Embryonic facial prominence (tissue), 1 donor: ENCODE measurements at regions not wholly inside any gene's neighbourhood (a gene's known extent, or its start where the extent isn't known, plus 50 kb on each side); places are given as distances from the start of the nearest gene placed in this dataset.

Experiments used
- DNase-seq: peaks from one replicate; pipeline ENCODE4 v3.0.0-alpha.2; 2016; ENCODE audit errors: extremely low spot score

DNA sequence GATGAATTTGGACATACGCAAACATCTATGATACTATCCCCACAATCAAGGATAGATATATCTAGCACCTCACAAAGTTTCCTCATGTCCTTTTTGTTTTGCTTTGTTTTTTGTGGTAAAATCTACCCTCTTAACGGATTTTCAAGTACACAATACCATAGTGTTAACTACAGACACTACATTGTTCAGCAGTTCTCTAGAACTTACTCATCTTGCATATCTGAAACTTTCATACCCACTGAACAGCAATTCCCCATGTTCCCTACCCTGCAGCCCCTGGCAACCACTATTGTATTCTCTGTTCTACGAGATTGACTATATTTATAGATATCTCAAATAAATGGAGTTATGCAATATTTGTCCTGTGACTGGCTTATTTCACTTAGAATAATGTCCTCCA, 58.1 kb upstream of the TJP1 start:
- no peak for DNase-seq

DNA sequence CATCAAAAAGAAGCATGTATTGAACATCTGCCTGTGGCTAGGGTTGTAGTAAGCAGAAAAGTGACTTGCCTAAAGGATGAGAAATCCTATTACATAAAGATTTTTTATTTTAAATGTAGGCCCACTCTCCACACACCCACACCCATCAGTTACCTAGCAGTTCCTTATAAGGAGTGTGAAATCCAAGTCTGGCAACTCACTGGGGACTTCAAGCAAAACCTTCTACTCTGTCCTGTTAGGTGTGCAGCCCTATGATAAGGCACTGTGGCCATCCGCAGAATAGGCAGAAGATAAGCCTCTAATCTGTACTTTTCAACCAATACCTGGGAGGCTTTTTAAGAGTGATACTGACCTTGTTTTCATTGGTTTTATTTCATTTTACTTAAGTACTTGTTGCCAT, 52.7 kb upstream of the TJP1 start:
- no peak for DNase-seq

DNA sequence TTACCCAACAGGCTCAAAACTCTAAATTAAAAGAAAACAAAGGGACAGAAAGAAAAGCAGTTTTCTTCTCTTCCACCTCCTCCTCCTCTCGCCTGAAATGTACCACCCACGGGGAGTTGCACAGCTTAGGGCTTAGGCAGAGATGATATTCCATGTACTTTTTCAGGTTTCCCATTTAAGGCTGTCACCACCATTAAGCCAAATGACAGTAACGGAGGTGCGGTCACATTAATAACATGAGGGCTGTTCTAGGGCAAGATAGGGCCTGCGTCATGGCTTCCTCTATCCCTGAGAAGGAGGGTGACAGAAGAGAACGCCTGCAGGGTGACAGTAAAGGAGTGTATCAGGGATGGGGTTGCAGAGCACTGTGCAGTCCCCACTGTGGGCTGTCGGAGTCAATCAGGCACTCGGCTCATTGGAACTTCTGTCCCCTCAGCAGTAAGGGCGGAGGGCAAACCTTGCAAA, 51.7 kb upstream of the TJP1 start:
- DNase-seq: no peak

DNA sequence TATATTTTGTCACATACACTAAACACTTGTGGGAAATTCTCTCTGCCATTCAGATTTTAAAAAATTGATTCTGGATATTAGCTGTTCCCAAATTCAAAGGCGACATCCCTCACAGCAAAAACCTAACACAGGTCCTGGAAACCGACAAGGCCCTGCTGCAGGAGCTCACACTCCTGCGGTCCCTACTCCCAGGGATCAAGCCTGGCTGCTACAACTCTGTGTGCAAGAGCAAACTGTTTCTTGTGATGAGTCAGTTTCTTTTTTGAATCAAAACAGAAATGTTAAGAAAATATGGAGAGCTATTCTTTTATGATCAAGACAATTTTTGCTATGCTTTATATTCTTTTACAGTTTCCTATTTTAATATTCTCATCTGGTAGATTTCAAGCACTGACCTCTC, 51.0 kb upstream of the TJP1 start:
- no peak for DNase-seq

DNA sequence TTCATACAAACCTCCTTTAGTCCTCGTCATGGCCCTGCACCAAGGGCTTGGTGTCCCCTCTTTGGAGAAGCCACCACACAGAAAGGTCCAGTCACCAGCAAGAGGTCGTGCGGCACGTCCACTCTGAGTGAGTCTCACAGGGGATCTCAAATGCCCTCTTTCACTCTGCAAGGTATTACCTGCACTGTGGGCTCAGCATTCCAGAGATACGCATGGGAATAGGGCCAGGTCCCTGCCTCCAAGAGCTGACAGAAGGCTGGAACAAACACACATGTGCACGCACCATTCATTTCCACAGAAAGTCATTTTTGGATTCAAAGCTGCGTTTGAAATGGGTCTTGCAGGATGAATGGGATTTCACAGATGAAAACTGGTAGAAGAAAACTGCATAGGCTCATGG, 50.4 kb upstream of the TJP1 start:
- no peak for DNase-seq
